ENCODE measurements at regions not wholly inside any gene's neighbourhood (a gene's known extent, or its start where the extent isn't known, plus 50 kb on each side); places are given as distances from the start of the nearest gene placed in this dataset.

DNA sequence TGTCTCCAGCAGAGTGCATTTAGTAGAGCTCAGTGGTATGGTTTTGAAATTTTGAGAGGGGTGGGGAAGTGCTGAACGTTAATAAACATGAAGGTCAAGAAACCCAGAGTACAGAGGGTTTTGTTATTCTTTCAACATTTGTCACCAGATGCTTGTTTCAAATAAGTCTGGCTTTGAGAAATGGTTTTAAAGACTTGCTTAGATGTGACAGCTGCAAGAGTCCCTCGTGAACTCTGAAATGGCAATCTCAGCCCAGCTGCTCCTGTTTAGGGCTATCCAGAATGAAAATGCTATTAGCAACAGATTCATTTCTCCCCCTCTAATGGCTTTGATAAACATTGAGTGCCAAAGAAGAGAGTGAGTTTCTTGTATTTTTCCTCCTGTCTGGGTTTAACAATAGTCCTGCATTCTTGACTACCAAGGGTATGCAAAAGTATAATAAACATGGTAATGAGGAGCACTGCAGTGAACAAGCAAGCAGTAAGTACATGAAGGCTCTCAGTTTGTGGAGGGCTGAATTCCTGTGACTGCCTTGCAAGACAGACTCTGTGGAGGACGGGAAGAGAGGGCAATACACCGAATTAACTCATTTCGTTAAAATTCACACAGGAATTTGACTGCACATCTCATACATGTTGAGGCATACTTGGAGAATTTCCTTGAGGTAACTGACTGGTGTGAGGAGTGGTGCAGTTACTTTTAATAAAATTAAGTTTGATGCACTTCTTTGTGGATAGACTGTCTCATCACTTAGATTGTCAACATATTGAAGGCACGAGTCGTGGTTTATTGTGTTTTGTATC, 490.9 kb downstream of the REEP3 start:
- no peak overlapping the region for H3K4me3 Mint-ChIP-seq (ENCODE audit: low read depth, unreplicated experiment)
- no peaks in the 10 kb centered on the region for H3K36me3 Mint-ChIP-seq (ENCODE audit: insufficient read depth, unreplicated experiment)
- peaks cover 37% of the 10 kb centered on the region for H3K27me3 Mint-ChIP-seq (ENCODE audit: unreplicated experiment)
- H3K4me1 Mint-ChIP-seq (ENCODE audit: low read depth, unreplicated experiment): no peaks in the 10 kb centered on the region
- no peak for DNase-seq
- intact Hi-C loops (cut with micrococcal nuclease; ENCODE audit: unreplicated experiment): no loop called here
- no TSS peak for BruUV-seq (replicated peaks)
- TF ChIP-seq, protein P1, sequence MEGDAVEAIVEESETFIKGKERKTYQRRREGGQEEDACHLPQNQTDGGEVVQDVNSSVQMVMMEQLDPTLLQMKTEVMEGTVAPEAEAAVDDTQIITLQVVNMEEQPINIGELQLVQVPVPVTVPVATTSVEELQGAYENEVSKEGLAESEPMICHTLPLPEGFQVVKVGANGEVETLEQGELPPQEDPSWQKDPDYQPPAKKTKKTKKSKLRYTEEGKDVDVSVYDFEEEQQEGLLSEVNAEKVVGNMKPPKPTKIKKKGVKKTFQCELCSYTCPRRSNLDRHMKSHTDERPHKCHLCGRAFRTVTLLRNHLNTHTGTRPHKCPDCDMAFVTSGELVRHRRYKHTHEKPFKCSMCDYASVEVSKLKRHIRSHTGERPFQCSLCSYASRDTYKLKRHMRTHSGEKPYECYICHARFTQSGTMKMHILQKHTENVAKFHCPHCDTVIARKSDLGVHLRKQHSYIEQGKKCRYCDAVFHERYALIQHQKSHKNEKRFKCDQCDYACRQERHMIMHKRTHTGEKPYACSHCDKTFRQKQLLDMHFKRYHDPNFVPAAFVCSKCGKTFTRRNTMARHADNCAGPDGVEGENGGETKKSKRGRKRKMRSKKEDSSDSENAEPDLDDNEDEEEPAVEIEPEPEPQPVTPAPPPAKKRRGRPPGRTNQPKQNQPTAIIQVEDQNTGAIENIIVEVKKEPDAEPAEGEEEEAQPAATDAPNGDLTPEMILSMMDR (IDR thresholded peaks at IDR 0.05; ENCODE audit: unreplicated experiment): no peak
- no peak overlapping the region for H3K27ac Mint-ChIP-seq (ENCODE audit: unreplicated experiment)
- CTCF ChIA-PET: no interaction called here
- H3K9me3 Mint-ChIP-seq (ENCODE audit: low read depth, unreplicated experiment): no peaks in the 10 kb centered on the region

DNA sequence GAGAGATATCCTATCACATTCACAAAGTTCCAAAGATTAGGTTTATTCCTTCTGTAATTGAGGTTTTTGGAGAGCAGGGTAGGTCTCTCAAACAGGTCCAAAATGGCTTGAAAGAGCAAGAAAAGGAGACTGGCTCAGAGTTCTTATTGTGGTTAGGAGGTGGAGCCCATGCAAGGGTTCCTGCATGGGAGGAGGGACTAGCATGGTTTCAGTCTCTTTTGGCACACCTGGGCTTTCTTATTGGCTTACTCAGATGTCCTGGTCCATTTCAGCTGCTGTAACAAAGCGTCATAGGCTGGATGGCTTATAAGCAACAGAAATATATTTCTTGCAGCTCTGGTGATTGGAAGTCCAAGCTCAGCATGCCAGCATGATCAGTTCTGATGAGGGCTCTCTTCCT, 493.1 kb downstream of the REEP3 start:
- H3K4me1 Mint-ChIP-seq (ENCODE audit: low read depth, unreplicated experiment): no peaks in the 10 kb centered on the region
- H3K27me3 Mint-ChIP-seq (ENCODE audit: unreplicated experiment): peaks cover 35% of the 10 kb centered on the region
- CTCF ChIA-PET: interaction anchor here (1.1 kb wide), 1 partner anchor 37 kb away, joined by 3 read pairs; no protein-coding TSS in a partner anchor
- no peaks in the 10 kb centered on the region for H3K36me3 Mint-ChIP-seq (ENCODE audit: insufficient read depth, unreplicated experiment)
- no peak for DNase-seq
- TF ChIP-seq, protein P1 (IDR thresholded peaks at IDR 0.05; ENCODE audit: unreplicated experiment): no peak
- no peaks in the 10 kb centered on the region for H3K9me3 Mint-ChIP-seq (ENCODE audit: low read depth, unreplicated experiment)
- H3K4me3 Mint-ChIP-seq (ENCODE audit: low read depth, unreplicated experiment): no peak overlapping the region
- no TSS peak for BruUV-seq (replicated peaks)
- intact Hi-C loops (cut with micrococcal nuclease; ENCODE audit: unreplicated experiment): no loop called here
- H3K27ac Mint-ChIP-seq (ENCODE audit: unreplicated experiment): no peak overlapping the region

DNA sequence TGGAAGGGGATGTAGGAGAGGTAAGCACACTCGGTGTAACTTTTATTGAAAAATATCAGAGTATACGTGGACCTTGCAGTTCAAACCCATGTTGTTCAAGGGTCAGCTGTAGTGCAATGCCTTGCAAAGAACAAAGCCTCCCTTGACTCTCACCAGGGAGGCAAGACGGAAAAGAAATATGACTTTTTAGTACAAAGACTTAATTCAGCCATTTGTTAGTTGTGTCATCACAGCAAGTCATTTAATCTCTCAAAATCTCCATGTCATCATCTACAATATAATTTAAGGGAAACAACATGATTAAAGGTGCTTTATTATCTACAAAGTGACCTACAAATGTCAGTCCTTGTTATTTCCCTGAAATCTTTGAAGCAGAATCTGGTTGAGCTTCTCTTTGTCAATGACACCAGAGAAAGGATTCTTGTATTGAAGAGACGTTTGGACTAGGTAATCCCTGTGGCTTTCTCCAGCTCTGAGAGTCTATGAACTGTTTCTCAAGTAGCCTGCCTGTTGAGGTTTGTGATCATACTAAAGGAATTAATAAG, 502.8 kb downstream of the REEP3 start:
- no peaks in the 10 kb centered on the region for H3K9me3 Mint-ChIP-seq (ENCODE audit: low read depth, unreplicated experiment)
- no TSS peak for BruUV-seq (replicated peaks)
- TF ChIP-seq, protein P1 (IDR thresholded peaks at IDR 0.05; ENCODE audit: unreplicated experiment): no peak
- H3K27ac Mint-ChIP-seq (ENCODE audit: unreplicated experiment): no peak overlapping the region
- CTCF ChIA-PET: interaction anchor here (1.4 kb wide), 1 partner anchor 47 kb away, joined by 3 read pairs; no protein-coding TSS in a partner anchor
- intact Hi-C loops (cut with micrococcal nuclease; ENCODE audit: unreplicated experiment): no loop called here
- no peaks in the 10 kb centered on the region for H3K27me3 Mint-ChIP-seq (ENCODE audit: unreplicated experiment)
- no peak overlapping the region for H3K4me3 Mint-ChIP-seq (ENCODE audit: low read depth, unreplicated experiment)
- no peaks in the 10 kb centered on the region for H3K4me1 Mint-ChIP-seq (ENCODE audit: low read depth, unreplicated experiment)
- H3K36me3 Mint-ChIP-seq (ENCODE audit: insufficient read depth, unreplicated experiment): no peaks in the 10 kb centered on the region
- no peak for DNase-seq

DNA sequence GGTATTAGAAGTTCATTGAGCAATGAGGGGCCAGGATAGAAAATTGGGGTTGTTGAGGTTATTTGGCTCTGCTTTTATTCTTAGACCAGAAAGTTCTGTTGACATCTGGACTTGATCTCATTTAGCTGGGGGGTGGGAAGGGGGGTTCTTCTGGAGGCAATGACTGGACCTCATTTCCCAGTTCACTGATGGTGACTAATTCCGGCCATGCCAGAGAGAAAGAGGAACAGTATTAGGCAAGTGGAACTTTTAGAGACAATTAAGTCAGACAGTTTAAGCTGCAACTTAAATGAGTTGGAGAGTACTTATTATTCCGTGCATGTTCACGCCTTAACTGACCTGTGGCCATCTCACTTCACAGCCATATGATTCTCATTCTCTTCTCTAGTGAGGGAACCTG, 512.5 kb downstream of the REEP3 start:
- CTCF ChIA-PET: interaction anchor here (0.6 kb wide), 2 partner anchors 12 to 397 kb away, joined by 3 to 4 read pairs; no protein-coding TSS in a partner anchor
- Mint-ChIP-seq H3K4me3 (ENCODE audit: low read depth, unreplicated experiment) (no peak overlapping the region), H3K9me3 (ENCODE audit: low read depth, unreplicated experiment) (no peaks in the 10 kb centered on the region), H3K4me1 (ENCODE audit: low read depth, unreplicated experiment) (peaks cover 11% of the 10 kb centered on the region), H3K36me3 (ENCODE audit: insufficient read depth, unreplicated experiment) (no peaks in the 10 kb centered on the region), H3K27ac (ENCODE audit: unreplicated experiment) (no peak overlapping the region), H3K27me3 (ENCODE audit: unreplicated experiment) (peaks cover 7% of the 10 kb centered on the region)
- BruUV-seq (replicated peaks): no TSS peak
- TF ChIP-seq, protein P1 (IDR thresholded peaks at IDR 0.05; ENCODE audit: unreplicated experiment): no peak
- intact Hi-C loops (cut with micrococcal nuclease; ENCODE audit: unreplicated experiment): loop anchor here (5.0 kb wide), 1 partner anchor 166 kb away; no protein-coding TSS in a partner anchor
- DNase-seq: no peak
